Right atrium auricular region (tissue), 2 donors: ENCODE measurements at regions not wholly inside any gene's neighbourhood (a gene's known extent, or its start where the extent isn't known, plus 50 kb on each side); places are given as distances from the start of the nearest gene placed in this dataset.

Experiments used
- DNase-seq: peaks from one replicate; pipeline ENCODE4 v3.0.0-alpha.2; 2019; ENCODE audit warnings: low spot score
- H3K27ac ChIP-seq, 2 donors: fragments of 200-600 bp; sonication (generic); 1 replicate in 1 of 2; 2 replicates in 1 of 2; pipeline ENCODE4 v1.5.1; 2016 to 2019
- H3K27me3 ChIP-seq, 2 donors: fragments of 200-600 bp; sonication (generic); one replicate each; pipeline versions ENCODE4 v1.5.1 to v1.6.0; 2017 to 2019
- H3K36me3 ChIP-seq: fragments of 200-600 bp; sonication (generic); one replicate; pipeline ENCODE4 v1.5.1; 2016
- H3K4me1 ChIP-seq, 2 donors: fragments of 200-600 bp; sonication (generic); one replicate each; pipeline versions ENCODE4 v1.5.1 to v1.6.0; 2017 to 2019
- H3K4me3 ChIP-seq, 2 donors: fragments of 200-600 bp; sonication (generic); 1 replicate in 1 of 2; 2 replicates in 1 of 2; pipeline ENCODE4 v1.5.1; 2017 to 2019; ENCODE audit warnings: mild to moderate bottlenecking in 1 of 2, moderate library complexity in 1 of 2
- H3K9me3 ChIP-seq, 2 donors: fragments of 200-600 bp; sonication (generic); one replicate each; pipeline ENCODE4 v1.5.1; 2019
- CTCF ChIP-seq, 2 donors: fragments of 200-600 bp; sonication (generic); IDR thresholded peaks; one replicate each; pipeline ENCODE4 v1.5.1; 2019; ENCODE audit warnings: antibody characterized with exemption in 2 of 2

- H3K9me3 ChIP-seq, result no peaks in the 10 kb centered on the region
- no peak for DNase-seq
- H3K36me3 ChIP-seq, result no peaks in the 10 kb centered on the region
- H3K4me1 ChIP-seq, result no peaks in the 10 kb centered on the region
- no peaks in the 10 kb centered on the region for H3K27me3 ChIP-seq
- H3K4me3 ChIP-seq, result no peak overlapping the region
- no peak for TF ChIP-seq CTCF (IDR thresholded peaks at IDR 0.05)
- H3K27ac ChIP-seq, result no peak overlapping the region
Observed at GRCh38 chr18:76205906-76206305, 289.1 kb downstream of the ZNF516 start.

GRCh38 chr18:76203552-76203951 is 291.5 kb downstream of the ZNF516 start:
- TF ChIP-seq CTCF (IDR thresholded peaks at IDR 0.05), result no peak
- Histone ChIP-seq H3K4me1 (no peaks in the 10 kb centered on the region), H3K36me3 (no peaks in the 10 kb centered on the region), H3K4me3 (no peak overlapping the region), H3K9me3 (no peaks in the 10 kb centered on the region), H3K27me3 (no peaks in the 10 kb centered on the region), H3K27ac (no peak overlapping the region)
- DNase-seq, result no peak

GRCh38 chr18:76202322-76202721 is 292.7 kb downstream of the ZNF516 start:
- DNase-seq, result no peak
- Histone ChIP-seq H3K9me3 (no peaks in the 10 kb centered on the region), H3K36me3 (no peaks in the 10 kb centered on the region), H3K27me3 (no peaks in the 10 kb centered on the region), H3K4me1 (no peaks in the 10 kb centered on the region), H3K4me3 (no peak overlapping the region), H3K27ac (no peak overlapping the region)
- TF ChIP-seq CTCF (IDR thresholded peaks at IDR 0.05), result no peak

GRCh38 chr18:76195601-76196000 is 299.4 kb downstream of the ZNF516 start:
- no peak for DNase-seq
- Histone ChIP-seq H3K36me3 (no peaks in the 10 kb centered on the region), H3K27ac (no peak overlapping the region), H3K27me3 (no peaks in the 10 kb centered on the region), H3K4me1 (no peaks in the 10 kb centered on the region), H3K9me3 (peaks cover 0 to 15% of the 10 kb centered on the region in 2 donors), H3K4me3 (no peak overlapping the region)
- no peak for TF ChIP-seq CTCF (IDR thresholded peaks at IDR 0.05)

- Histone ChIP-seq H3K4me1 (no peaks in the 10 kb centered on the region), H3K27ac (no peak overlapping the region), H3K27me3 (no peaks in the 10 kb centered on the region), H3K36me3 (no peaks in the 10 kb centered on the region), H3K9me3 (peaks cover 0 to 11% of the 10 kb centered on the region in 2 donors), H3K4me3 (no peak overlapping the region)
- TF ChIP-seq CTCF (IDR thresholded peaks at IDR 0.05), result no peak
- DNase-seq, result no peak
Observed at GRCh38 chr18:76188097-76188496, 306.9 kb downstream of the ZNF516 start.

- H3K4me3 ChIP-seq, result no peak overlapping the region
- H3K27ac ChIP-seq, result no peak overlapping the region
- no peaks in the 10 kb centered on the region for H3K27me3 ChIP-seq
- no peak for DNase-seq
- no peaks in the 10 kb centered on the region for H3K4me1 ChIP-seq
- H3K9me3 ChIP-seq, result no peaks in the 10 kb centered on the region
- no peaks in the 10 kb centered on the region for H3K36me3 ChIP-seq
- TF ChIP-seq CTCF (IDR thresholded peaks at IDR 0.05), result no peak
Observed at GRCh38 chr18:76179257-76179656, 315.8 kb downstream of the ZNF516 start.
